Transverse colon (tissue), 4 donors: ENCODE measurements at regions not wholly inside any gene's neighbourhood (a gene's known extent, or its start where the extent isn't known, plus 50 kb on each side); places are given as distances from the start of the nearest gene placed in this dataset.

Experiments
- POLR2A ChIP-seq: fragments of 450-650 bp; IDR thresholded peaks from one replicate; pipeline ENCODE4 v1.6.1; 2016; ENCODE audit warnings: antibody characterized with exemption, mild to moderate bottlenecking, moderate library complexity
- POLR2AphosphoS5 ChIP-seq, 3 donors: sonication (generic); formaldehyde crosslinking; IDR thresholded peaks; one replicate each; pipeline ENCODE4 v1.6.1; 2016; ENCODE audit warnings: antibody characterized with exemption in 3 of 3
- TF ChIP-seq, protein P1 (sequence below), 5 experiments: fragments of 200-600 bp in 3 of 5; fragments of 450-650 bp in 2 of 5; sonication (generic) in 3 of 5; IDR thresholded peaks; 1 replicate in 2 of 5; 2 replicates in 3 of 5; pipeline ENCODE4 v1.5.1; 2016 to 2017; ENCODE audit warnings: antibody characterized with exemption in 5 of 5, inconsistent platforms in 3 of 5, mild to moderate bottlenecking in 2 of 5, moderate library complexity in 1 of 5

DNA sequence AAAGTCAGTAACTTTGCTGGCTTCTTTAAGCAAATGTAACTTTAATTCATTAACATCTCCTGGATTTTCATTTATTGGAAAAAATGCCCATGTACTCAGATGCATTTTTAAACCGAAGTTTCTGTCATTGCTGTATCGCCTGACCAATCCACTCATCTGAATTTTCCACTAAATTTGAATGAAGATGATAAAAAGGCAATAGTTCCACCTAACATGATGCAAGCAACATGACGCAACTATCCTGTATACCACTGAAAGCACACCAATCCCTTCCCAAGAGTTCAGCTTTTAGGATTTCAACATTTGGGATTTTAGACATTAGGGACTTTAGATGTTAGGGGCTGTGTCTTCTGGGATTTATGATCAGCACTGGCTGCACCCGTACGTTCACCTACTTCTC is 215.6 kb downstream of the KIF4B start:
- no peak for TF ChIP-seq POLR2AphosphoS5 (IDR thresholded peaks at IDR 0.05)
- TF ChIP-seq, protein P1, sequence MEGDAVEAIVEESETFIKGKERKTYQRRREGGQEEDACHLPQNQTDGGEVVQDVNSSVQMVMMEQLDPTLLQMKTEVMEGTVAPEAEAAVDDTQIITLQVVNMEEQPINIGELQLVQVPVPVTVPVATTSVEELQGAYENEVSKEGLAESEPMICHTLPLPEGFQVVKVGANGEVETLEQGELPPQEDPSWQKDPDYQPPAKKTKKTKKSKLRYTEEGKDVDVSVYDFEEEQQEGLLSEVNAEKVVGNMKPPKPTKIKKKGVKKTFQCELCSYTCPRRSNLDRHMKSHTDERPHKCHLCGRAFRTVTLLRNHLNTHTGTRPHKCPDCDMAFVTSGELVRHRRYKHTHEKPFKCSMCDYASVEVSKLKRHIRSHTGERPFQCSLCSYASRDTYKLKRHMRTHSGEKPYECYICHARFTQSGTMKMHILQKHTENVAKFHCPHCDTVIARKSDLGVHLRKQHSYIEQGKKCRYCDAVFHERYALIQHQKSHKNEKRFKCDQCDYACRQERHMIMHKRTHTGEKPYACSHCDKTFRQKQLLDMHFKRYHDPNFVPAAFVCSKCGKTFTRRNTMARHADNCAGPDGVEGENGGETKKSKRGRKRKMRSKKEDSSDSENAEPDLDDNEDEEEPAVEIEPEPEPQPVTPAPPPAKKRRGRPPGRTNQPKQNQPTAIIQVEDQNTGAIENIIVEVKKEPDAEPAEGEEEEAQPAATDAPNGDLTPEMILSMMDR (IDR thresholded peaks at IDR 0.05) = no peak
- TF ChIP-seq POLR2A = no peak
